Smooth muscle cell (in vitro differentiated cells): ENCODE measurements at regions not wholly inside any gene's neighbourhood (a gene's known extent, or its start where the extent isn't known, plus 50 kb on each side); places are given as distances from the start of the nearest gene placed in this dataset.

Source experiments
- DNase-seq: peaks from one replicate; lab custom pipeline; 2025; ENCODE audit not compliant: unreplicated experiment; lab: John Stamatoyannopoulos, UW
- H2AFZ ChIP-seq: fragments of 200-600 bp; sonication (generic); 2 replicates; pipeline ENCODE4 v1.6.0; 2016; ENCODE audit warnings: antibody characterized with exemption, low read depth, mild to moderate bottlenecking
- H3F3A ChIP-seq: fragments of 200-600 bp; sonication (generic); 2 replicates; pipeline ENCODE4 v1.6.0; 2017; ENCODE audit warnings: antibody characterized with exemption, low read depth
- H3K27ac ChIP-seq: fragments of 200-600 bp; sonication (generic); 2 replicates; pipeline ENCODE4 v1.5.1; 2016; ENCODE audit warnings: low read depth, mild to moderate bottlenecking
- H3K27me3 ChIP-seq: fragments of 200-600 bp; sonication (generic); 2 replicates; pipeline ENCODE4 v1.6.1; 2016; ENCODE audit warnings: low read depth, mild to moderate bottlenecking
- H3K36me3 ChIP-seq: fragments of 200-600 bp; sonication (generic); 2 replicates; pipeline ENCODE4 v1.5.1; 2016; ENCODE audit warnings: low read depth
- H3K4me1 ChIP-seq: fragments of 200-600 bp; sonication (generic); 2 replicates; pipeline ENCODE4 v1.5.1; 2016; ENCODE audit warnings: low read depth
- H3K4me2 ChIP-seq: fragments of 200-600 bp; sonication (generic); 2 replicates; pipeline ENCODE4 v1.6.0; 2016; ENCODE audit warnings: mild to moderate bottlenecking
- H3K4me3 ChIP-seq: fragments of 200-600 bp; sonication (generic); 2 replicates; pipeline ENCODE4 v1.5.1; 2016; ENCODE audit warnings: mild to moderate bottlenecking
- H3K79me2 ChIP-seq: fragments of 200-600 bp; sonication (generic); 2 replicates; pipeline ENCODE4 v1.6.0; 2016; ENCODE audit warnings: low read depth, mild to moderate bottlenecking
- H3K9ac ChIP-seq: fragments of 200-600 bp; sonication (generic); 2 replicates; pipeline ENCODE4 v1.6.0; 2016; ENCODE audit warnings: low read depth
- H3K9me3 ChIP-seq: fragments of 200-600 bp; sonication (generic); replicated peaks from 2 replicates; pipeline ENCODE4 v1.5.1; 2016; ENCODE audit warnings: low read depth
- H4K20me1 ChIP-seq: fragments of 200-600 bp; sonication (generic); 2 replicates; pipeline ENCODE4 v1.6.0; 2016; ENCODE audit warnings: low read depth
- CTCF ChIP-seq: fragments of 200-600 bp; sonication (generic); IDR thresholded peaks from 2 replicates; pipeline ENCODE4 v1.5.1; 2017; ENCODE audit warnings: borderline replicate concordance, mild to moderate bottlenecking, antibody characterized with exemption; ENCODE audit not compliant: insufficient read depth, poor library complexity, severe bottlenecking
- WGBS: methylation state at CpG from one replicate; pipeline ENCODE4 v1.1.7; 2016; ENCODE audit warnings: low lambda C conversion rate; 5-methylcytosine and 5-hydroxymethylcytosine counted together

GRCh38 chr10:35854661-35855060 is 212.6 kb upstream of the FZD8 start:
- no peak overlapping the region for H2AFZ ChIP-seq
- H4K20me1 ChIP-seq: no peaks in the 10 kb centered on the region
- WGBS: 53% methylated on average over 2 of the region's 2 CpGs
- no peak overlapping the region for H3K4me2 ChIP-seq
- no peak overlapping the region for H3K4me3 ChIP-seq
- H3K27me3 ChIP-seq: no peaks in the 10 kb centered on the region
- H3F3A ChIP-seq: peaks cover 5% of the 10 kb centered on the region
- H3K9ac ChIP-seq: no peak overlapping the region
- H3K9me3 ChIP-seq: no peaks in the 10 kb centered on the region
- no peaks in the 10 kb centered on the region for H3K79me2 ChIP-seq
- no peak for DNase-seq
- no peaks in the 10 kb centered on the region for H3K4me1 ChIP-seq
- no peak overlapping the region for H3K27ac ChIP-seq
- no peak for TF ChIP-seq CTCF
- no peaks in the 10 kb centered on the region for H3K36me3 ChIP-seq

- no peaks in the 10 kb centered on the region for H3K27me3 ChIP-seq
- TF ChIP-seq CTCF: no peak
- no peaks in the 10 kb centered on the region for H3K9me3 ChIP-seq
- no peaks in the 10 kb centered on the region for H3K4me1 ChIP-seq
- no peaks in the 10 kb centered on the region for H4K20me1 ChIP-seq
- no peaks in the 10 kb centered on the region for H3F3A ChIP-seq
- no peak for DNase-seq
- H3K79me2 ChIP-seq: no peaks in the 10 kb centered on the region
- H3K36me3 ChIP-seq: no peaks in the 10 kb centered on the region
- 91% methylated on average over 2 of the region's 2 CpGs for WGBS
- no peak overlapping the region for H3K4me3 ChIP-seq
- no peak overlapping the region for H2AFZ ChIP-seq
- no peak overlapping the region for H3K27ac ChIP-seq
- no peak overlapping the region for H3K4me2 ChIP-seq
- no peak overlapping the region for H3K9ac ChIP-seq
Observed at GRCh38 chr10:35852721-35853120, 210.6 kb upstream of the FZD8 start.

- Histone ChIP-seq H3K79me2 (no peaks in the 10 kb centered on the region), H3K4me2 (no peak overlapping the region), H3K27me3 (no peaks in the 10 kb centered on the region), H3K9me3 (no peaks in the 10 kb centered on the region), H3K27ac (no peak overlapping the region), H3K9ac (no peak overlapping the region), H3K4me1 (no peaks in the 10 kb centered on the region), H3K4me3 (no peak overlapping the region), H2AFZ (no peak overlapping the region), H4K20me1 (no peaks in the 10 kb centered on the region), H3F3A (no peaks in the 10 kb centered on the region), H3K36me3 (no peaks in the 10 kb centered on the region)
- WGBS: 52% methylated on average over 5 of the region's 5 CpGs
- no peak for DNase-seq
- no peak for TF ChIP-seq CTCF
Observed at GRCh38 chr10:35848412-35848811, 206.3 kb upstream of the FZD8 start.

GRCh38 chr10:35844686-35845085 is 202.6 kb upstream of the FZD8 start:
- H3K27ac ChIP-seq: no peak overlapping the region
- H2AFZ ChIP-seq: no peak overlapping the region
- H3K9me3 ChIP-seq: no peaks in the 10 kb centered on the region
- WGBS: 93% methylated on average over 5 of the region's 5 CpGs
- H3F3A ChIP-seq: no peaks in the 10 kb centered on the region
- no peaks in the 10 kb centered on the region for H4K20me1 ChIP-seq
- H3K27me3 ChIP-seq: no peaks in the 10 kb centered on the region
- DNase-seq: no peak
- no peaks in the 10 kb centered on the region for H3K4me1 ChIP-seq
- H3K79me2 ChIP-seq: no peaks in the 10 kb centered on the region
- H3K9ac ChIP-seq: no peak overlapping the region
- H3K4me3 ChIP-seq: no peak overlapping the region
- H3K36me3 ChIP-seq: no peaks in the 10 kb centered on the region
- H3K4me2 ChIP-seq: no peak overlapping the region
- no peak for TF ChIP-seq CTCF
